ENCODE measurements at regions not wholly inside any gene's neighbourhood (a gene's known extent, or its start where the extent isn't known, plus 50 kb on each side); places are given as distances from the start of the nearest gene placed in this dataset.

DNA sequence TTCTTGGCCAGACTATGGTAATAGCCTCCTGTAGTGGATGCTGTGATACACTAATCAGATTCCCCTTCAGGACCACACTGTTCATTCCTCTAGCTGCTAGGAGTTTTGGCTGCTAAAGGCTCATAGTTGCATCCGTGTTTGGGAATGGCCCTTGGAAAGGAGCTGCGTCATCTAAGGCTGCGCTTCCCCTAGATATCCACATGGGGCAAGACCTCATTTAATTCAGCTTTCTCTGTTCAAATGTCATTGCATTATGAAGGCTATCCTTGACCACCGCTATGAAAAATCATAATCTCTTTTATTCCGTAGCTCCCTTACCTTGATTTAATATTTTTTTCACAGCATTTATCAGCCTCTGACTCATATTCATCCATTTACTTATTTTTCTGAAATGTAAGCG lies 258.3 kb upstream of the NR4A3 start:
- no peak for TF ChIP-seq POLR2AphosphoS5 (IDR thresholded peaks at IDR 0.05; ENCODE audit: low read depth, low read length)
- no peak for TF ChIP-seq POLR2A (IDR thresholded peaks at IDR 0.05; ENCODE audit: low read depth, low read length)

All from GM12891 (cell line).